Transverse colon (tissue), 3 donors: ENCODE measurements at regions not wholly inside any gene's neighbourhood (a gene's known extent, or its start where the extent isn't known, plus 50 kb on each side); places are given as distances from the start of the nearest gene placed in this dataset.

Source experiments
- CTCF ChIP-seq, 5 experiments: fragments of 200-600 bp in 3 of 5; fragments of 450-650 bp in 2 of 5; sonication (generic) in 3 of 5; IDR thresholded peaks; 1 replicate in 2 of 5; 2 replicates in 3 of 5; pipeline ENCODE4 v1.5.1; 2016 to 2017; ENCODE audit warnings: antibody characterized with exemption in 5 of 5, inconsistent platforms in 3 of 5, mild to moderate bottlenecking in 2 of 5, moderate library complexity in 1 of 5
- EP300 ChIP-seq: sonication (generic); formaldehyde crosslinking; IDR thresholded peaks from one replicate; pipeline ENCODE4 v1.6.1; 2017; ENCODE audit warnings: antibody characterized with exemption, low read depth
- POLR2A ChIP-seq: fragments of 450-650 bp; IDR thresholded peaks from one replicate; pipeline ENCODE4 v1.6.1; 2016; ENCODE audit warnings: antibody characterized with exemption, mild to moderate bottlenecking, moderate library complexity

GRCh38 chrX:13875572-13875971, 58.7 kb upstream of the GPM6B start:
- TF ChIP-seq CTCF (IDR thresholded peaks at IDR 0.05) (no peak), POLR2A (no peak), EP300 (no peak)
